HAP-1 (cell line): ENCODE measurements at regions not wholly inside any gene's neighbourhood (a gene's known extent, or its start where the extent isn't known, plus 50 kb on each side); places are given as distances from the start of the nearest gene placed in this dataset.
A peak's percentile ranks its signal among the peaks of the same experiment; 100 is the strongest.

Source experiments
- DNase-seq, 2 experiments: peaks; one replicate each; pipeline ENCODE4 v3.0.0-alpha.2; 2016 to 2020; ENCODE audit warnings: low spot score in 2 of 2
- H3K27me3 ChIP-seq: fragments of 250-450 bp; sonication (Bioruptor Pico); 2 replicates; pipeline ENCODE4 v1.5.1; 2020; ENCODE audit warnings: low read depth, mild to moderate bottlenecking, moderate library complexity
- H3K36me3 ChIP-seq: fragments of 250-450 bp; sonication (Bioruptor Pico); replicated peaks from 2 replicates; pipeline ENCODE4 v1.5.1; 2020; ENCODE audit warnings: mild to moderate bottlenecking
- H3K4me1 ChIP-seq: fragments of 250-450 bp; sonication (Bioruptor Pico); 2 replicates; pipeline ENCODE4 v1.5.1; 2020; ENCODE audit warnings: mild to moderate bottlenecking
- H3K4me3 ChIP-seq: fragments of 250-450 bp; sonication (Bioruptor Pico); 2 replicates; pipeline ENCODE4 v1.5.1; 2020; ENCODE audit warnings: mild to moderate bottlenecking, moderate library complexity
- H3K9me3 ChIP-seq: fragments of 250-450 bp; sonication (Bioruptor Pico); 2 replicates; pipeline ENCODE4 v1.5.1; 2020; ENCODE audit warnings: mild to moderate bottlenecking, moderate library complexity
- in situ Hi-C: fragments of 300-500 bp; cut with MboI; formaldehyde crosslinking; loops from 3 replicates; pipeline ENCODE4 v1.14.3; 2020; ENCODE audit warnings: low sequenced_read_pairs, inconsistent platforms, mixed read lengths

- in situ Hi-C loops = no loop called here
- H3K9me3 ChIP-seq = no peaks in the 10 kb centered on the region
- H3K4me3 ChIP-seq = no peak overlapping the region
- DNase-seq = no peak
- H3K36me3 ChIP-seq = no peaks in the 10 kb centered on the region
- no peaks in the 10 kb centered on the region for H3K27me3 ChIP-seq
- peaks cover 8% of the 10 kb centered on the region for H3K4me1 ChIP-seq
Measured at GRCh38 chr12:41970744-41971143, 173.9 kb downstream of the GXYLT1 start.

- Histone ChIP-seq H3K27me3 (no peaks in the 10 kb centered on the region), H3K36me3 (no peaks in the 10 kb centered on the region), H3K4me1 (peaks cover 8% of the 10 kb centered on the region), H3K4me3 (no peak overlapping the region), H3K9me3 (no peaks in the 10 kb centered on the region)
- in situ Hi-C loops = no loop called here
- DNase-seq = no peak
Measured at GRCh38 chr12:41968599-41968998, 176.1 kb downstream of the GXYLT1 start.

GRCh38 chr12:41967668-41968500 lies 176.8 kb downstream of the GXYLT1 start:
- Histone ChIP-seq H3K4me3 (no peak overlapping the region), H3K9me3 (no peaks in the 10 kb centered on the region), H3K36me3 (no peaks in the 10 kb centered on the region), H3K4me1 (peaks cover 8% of the 10 kb centered on the region), H3K27me3 (no peaks in the 10 kb centered on the region)
- peak; percentile 57 to 70 for DNase-seq
- in situ Hi-C loops = no loop called here

DNA sequence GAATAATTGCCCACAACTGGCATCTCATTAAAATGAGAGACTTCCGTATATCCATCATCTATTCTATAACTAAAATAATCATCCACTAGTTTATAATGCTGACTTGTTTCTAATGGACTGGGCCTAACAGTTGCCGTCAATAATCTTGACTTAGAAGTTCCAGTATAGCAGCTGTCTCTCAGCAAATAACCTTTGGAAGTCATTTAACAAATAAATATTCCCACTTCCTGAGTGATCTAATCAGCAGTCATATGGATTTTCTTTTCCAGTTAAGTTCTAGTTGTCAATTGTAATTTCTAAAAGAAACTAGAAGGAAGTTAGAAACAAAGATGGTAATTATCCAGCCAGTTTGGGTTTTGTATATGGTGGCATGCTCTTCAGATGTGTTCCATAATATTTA lies 177.8 kb downstream of the GXYLT1 start:
- in situ Hi-C loops = no loop called here
- H3K36me3 ChIP-seq = no peaks in the 10 kb centered on the region
- H3K9me3 ChIP-seq = no peaks in the 10 kb centered on the region
- H3K27me3 ChIP-seq = no peaks in the 10 kb centered on the region
- no peak for DNase-seq
- H3K4me3 ChIP-seq = no peak overlapping the region
- peaks cover 8% of the 10 kb centered on the region for H3K4me1 ChIP-seq

GRCh38 chr12:41966001-41966400 lies 178.7 kb downstream of the GXYLT1 start:
- no peaks in the 10 kb centered on the region for H3K9me3 ChIP-seq
- no peak for DNase-seq
- peaks cover 12% of the 10 kb centered on the region for H3K4me1 ChIP-seq
- no peaks in the 10 kb centered on the region for H3K27me3 ChIP-seq
- no peak overlapping the region for H3K4me3 ChIP-seq
- in situ Hi-C loops = no loop called here
- H3K36me3 ChIP-seq = no peaks in the 10 kb centered on the region

DNA sequence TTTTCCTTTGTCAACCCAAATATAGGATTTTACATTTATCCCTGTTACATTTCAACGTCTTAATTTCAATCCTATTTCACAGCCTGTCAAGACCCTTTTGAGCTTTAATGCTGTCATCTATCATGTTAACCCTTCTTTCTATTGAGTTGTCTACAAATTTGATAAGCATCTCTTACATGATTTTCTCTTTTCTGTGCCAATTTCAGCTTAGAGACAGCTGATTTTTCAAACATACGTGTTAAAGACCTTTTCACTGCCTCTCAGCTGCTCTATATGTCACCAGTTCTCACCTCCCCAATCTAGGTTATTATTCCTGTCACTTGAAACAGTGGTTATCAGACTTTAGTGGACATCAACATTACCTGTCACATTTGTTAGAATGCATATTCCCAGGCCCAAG lies 181.3 kb downstream of the GXYLT1 start:
- H3K9me3 ChIP-seq = no peaks in the 10 kb centered on the region
- no peaks in the 10 kb centered on the region for H3K27me3 ChIP-seq
- DNase-seq = no peak
- no peaks in the 10 kb centered on the region for H3K36me3 ChIP-seq
- peaks cover 8% of the 10 kb centered on the region for H3K4me1 ChIP-seq
- in situ Hi-C loops = no loop called here
- no peak overlapping the region for H3K4me3 ChIP-seq

- no peak overlapping the region for H3K4me3 ChIP-seq
- in situ Hi-C loops = no loop called here
- H3K27me3 ChIP-seq = no peaks in the 10 kb centered on the region
- H3K4me1 ChIP-seq = peaks cover 4% of the 10 kb centered on the region; the same call in 1 of the 2 replicates
- no peaks in the 10 kb centered on the region for H3K36me3 ChIP-seq
- H3K9me3 ChIP-seq = no peaks in the 10 kb centered on the region
- peak in 1 of 2 experiments; percentile 55 for DNase-seq
Measured at GRCh38 chr12:41962171-41962572, 182.5 kb downstream of the GXYLT1 start.

- H3K4me1 ChIP-seq = peaks cover 4% of the 10 kb centered on the region; the same call in 1 of the 2 replicates
- no peak for DNase-seq
- no peaks in the 10 kb centered on the region for H3K9me3 ChIP-seq
- no peaks in the 10 kb centered on the region for H3K27me3 ChIP-seq
- in situ Hi-C loops = no loop called here
- H3K4me3 ChIP-seq = no peak overlapping the region
- no peaks in the 10 kb centered on the region for H3K36me3 ChIP-seq
Measured at GRCh38 chr12:41959271-41959670, 185.4 kb downstream of the GXYLT1 start.

DNA sequence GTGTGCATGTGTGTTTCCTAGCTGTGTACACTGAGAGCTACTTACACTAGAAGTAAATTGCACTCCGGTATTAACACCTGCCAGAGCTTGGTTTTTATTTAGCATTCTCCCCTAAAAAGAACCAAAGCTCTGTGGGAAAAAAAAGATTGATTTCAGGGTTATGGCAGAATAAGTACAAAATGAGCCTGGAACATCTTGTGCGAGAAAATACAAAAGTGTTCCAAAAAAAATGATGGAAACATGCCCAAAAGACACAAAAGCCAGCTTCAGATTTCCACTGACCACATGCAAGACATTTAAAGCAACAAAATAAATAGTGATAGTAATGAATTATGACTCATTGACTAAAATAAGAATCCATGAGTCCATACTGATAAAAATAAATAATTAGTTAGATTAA lies 188.3 kb downstream of the GXYLT1 start:
- Histone ChIP-seq H3K9me3 (no peaks in the 10 kb centered on the region), H3K36me3 (no peaks in the 10 kb centered on the region), H3K4me3 (no peak overlapping the region), H3K4me1 (peaks cover under 1% of the 10 kb centered on the region; the same call in 1 of the 2 replicates), H3K27me3 (no peaks in the 10 kb centered on the region)
- in situ Hi-C loops = no loop called here
- DNase-seq = no peak

- Histone ChIP-seq H3K4me1 (no peaks in the 10 kb centered on the region), H3K9me3 (peaks cover 9% of the 10 kb centered on the region), H3K36me3 (no peaks in the 10 kb centered on the region), H3K4me3 (no peak overlapping the region), H3K27me3 (no peaks in the 10 kb centered on the region)
- no peak for DNase-seq
- in situ Hi-C loops = no loop called here
Measured at GRCh38 chr12:41950455-41950854, 194.2 kb downstream of the GXYLT1 start.

DNA sequence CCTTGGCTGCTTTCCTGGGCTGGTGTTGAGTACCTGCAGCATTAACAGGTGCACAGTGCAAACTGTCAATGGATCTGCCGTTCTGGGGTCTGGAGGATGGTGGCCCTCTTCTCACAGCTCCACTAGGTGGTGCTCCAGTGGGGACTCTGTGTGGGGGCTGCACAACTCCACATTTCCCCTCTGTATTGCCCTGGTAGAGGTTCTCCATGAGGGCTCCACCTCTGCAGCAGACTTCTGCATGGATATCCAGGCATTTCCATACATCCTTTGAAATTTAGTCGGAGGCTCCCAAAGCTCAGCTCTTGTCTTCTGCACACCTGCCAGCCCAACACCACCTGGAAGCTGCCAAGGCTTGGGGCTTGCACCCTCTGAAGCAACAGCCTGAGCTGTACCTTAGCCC lies 198.6 kb downstream of the GXYLT1 start:
- H3K4me1 ChIP-seq = no peaks in the 10 kb centered on the region
- DNase-seq = no peak
- H3K4me3 ChIP-seq = no peak overlapping the region
- no peaks in the 10 kb centered on the region for H3K27me3 ChIP-seq
- peaks cover 9% of the 10 kb centered on the region for H3K9me3 ChIP-seq
- no peaks in the 10 kb centered on the region for H3K36me3 ChIP-seq
- in situ Hi-C loops = no loop called here

GRCh38 chr12:41944216-41944615 lies 200.5 kb downstream of the GXYLT1 start:
- H3K4me3 ChIP-seq = no peak overlapping the region
- DNase-seq = no peak
- peaks cover 9% of the 10 kb centered on the region for H3K9me3 ChIP-seq
- H3K36me3 ChIP-seq = no peaks in the 10 kb centered on the region
- H3K27me3 ChIP-seq = no peaks in the 10 kb centered on the region
- no peaks in the 10 kb centered on the region for H3K4me1 ChIP-seq
- in situ Hi-C loops = no loop called here

- Histone ChIP-seq H3K36me3 (no peaks in the 10 kb centered on the region), H3K4me1 (no peaks in the 10 kb centered on the region), H3K4me3 (no peak overlapping the region), H3K27me3 (no peaks in the 10 kb centered on the region), H3K9me3 (peaks cover 9% of the 10 kb centered on the region)
- in situ Hi-C loops = no loop called here
- DNase-seq = no peak
Measured at GRCh38 chr12:41943671-41944070, 201.0 kb downstream of the GXYLT1 start.

DNA sequence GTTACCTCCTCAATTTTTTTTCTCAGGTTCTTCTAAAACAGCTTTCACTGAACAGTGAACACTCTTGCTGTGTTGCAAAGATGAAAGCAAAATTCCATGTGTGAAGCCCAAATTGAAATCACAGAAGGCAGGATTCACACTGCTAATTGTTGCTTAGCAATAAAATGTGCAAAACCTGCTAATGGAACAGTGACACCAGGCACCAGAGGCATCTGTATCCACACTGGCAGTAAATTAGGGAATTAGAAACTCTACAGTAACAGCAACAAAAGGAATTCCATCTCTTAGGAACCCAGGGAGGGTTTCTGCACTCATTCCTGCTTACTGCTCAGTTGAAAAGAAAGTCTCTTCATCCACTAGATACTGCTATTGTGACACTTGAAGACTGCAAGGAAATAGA lies 202.3 kb downstream of the GXYLT1 start:
- in situ Hi-C loops = no loop called here
- Histone ChIP-seq H3K27me3 (no peaks in the 10 kb centered on the region), H3K9me3 (peaks cover 9% of the 10 kb centered on the region), H3K36me3 (no peaks in the 10 kb centered on the region), H3K4me3 (no peak overlapping the region), H3K4me1 (no peaks in the 10 kb centered on the region)
- no peak for DNase-seq

GRCh38 chr12:41941079-41941478 lies 203.6 kb downstream of the GXYLT1 start:
- Histone ChIP-seq H3K27me3 (no peaks in the 10 kb centered on the region), H3K4me3 (no peak overlapping the region), H3K4me1 (no peaks in the 10 kb centered on the region), H3K9me3 (peaks cover 7% of the 10 kb centered on the region), H3K36me3 (no peaks in the 10 kb centered on the region)
- DNase-seq = no peak
- in situ Hi-C loops = no loop called here
